ENCODE measurements at regions not wholly inside any gene's neighbourhood (a gene's known extent, or its start where the extent isn't known, plus 50 kb on each side); places are given as distances from the start of the nearest gene placed in this dataset.
"Not testable (repeated sequence)": the region's sequence is repeated elsewhere in the genome, so short reads cannot be mapped to it uniquely, and the experiment has no call there.

- DNase-seq (ENCODE audit: low read depth) = no peak
Observed at GRCh38 chr2:17133052-17133671, 385.1 kb downstream of the RAD51AP2 start.

- DNase-seq (ENCODE audit: low read depth) = not testable (repeated sequence)
Observed at GRCh38 chr2:17130627-17131026, 387.6 kb downstream of the RAD51AP2 start.

DNA sequence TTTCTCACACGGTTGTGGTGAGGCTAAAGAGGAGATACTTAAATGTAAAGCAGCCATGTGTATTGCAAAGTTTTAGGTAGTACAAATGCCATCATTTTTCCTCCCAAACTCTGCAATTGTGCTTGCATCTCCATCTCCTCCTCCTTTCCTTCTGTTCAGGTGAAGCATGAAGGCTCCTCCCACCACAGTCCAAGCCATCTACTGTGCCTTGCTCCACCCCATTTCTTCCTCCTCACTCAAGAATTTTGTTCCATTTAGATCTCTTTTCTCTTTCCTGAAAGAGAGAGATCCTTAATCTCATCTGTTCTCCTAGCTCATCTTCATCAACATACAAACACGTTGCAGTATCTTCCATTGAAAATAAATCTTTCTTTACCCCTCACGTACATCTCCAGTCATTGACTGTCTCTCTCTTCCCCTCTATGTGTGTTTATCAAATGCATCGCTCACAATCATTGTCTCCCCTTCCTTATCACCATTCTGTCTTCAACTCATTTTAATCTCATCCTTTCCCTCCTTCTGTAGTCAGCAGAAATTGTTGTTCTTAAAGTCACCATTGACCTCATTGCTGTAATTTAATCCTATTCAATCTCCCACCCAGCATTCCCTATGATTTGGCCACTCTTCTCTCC lies 392.1 kb downstream of the RAD51AP2 start:
- DNase-seq (ENCODE audit: low read depth) = no peak

DNA sequence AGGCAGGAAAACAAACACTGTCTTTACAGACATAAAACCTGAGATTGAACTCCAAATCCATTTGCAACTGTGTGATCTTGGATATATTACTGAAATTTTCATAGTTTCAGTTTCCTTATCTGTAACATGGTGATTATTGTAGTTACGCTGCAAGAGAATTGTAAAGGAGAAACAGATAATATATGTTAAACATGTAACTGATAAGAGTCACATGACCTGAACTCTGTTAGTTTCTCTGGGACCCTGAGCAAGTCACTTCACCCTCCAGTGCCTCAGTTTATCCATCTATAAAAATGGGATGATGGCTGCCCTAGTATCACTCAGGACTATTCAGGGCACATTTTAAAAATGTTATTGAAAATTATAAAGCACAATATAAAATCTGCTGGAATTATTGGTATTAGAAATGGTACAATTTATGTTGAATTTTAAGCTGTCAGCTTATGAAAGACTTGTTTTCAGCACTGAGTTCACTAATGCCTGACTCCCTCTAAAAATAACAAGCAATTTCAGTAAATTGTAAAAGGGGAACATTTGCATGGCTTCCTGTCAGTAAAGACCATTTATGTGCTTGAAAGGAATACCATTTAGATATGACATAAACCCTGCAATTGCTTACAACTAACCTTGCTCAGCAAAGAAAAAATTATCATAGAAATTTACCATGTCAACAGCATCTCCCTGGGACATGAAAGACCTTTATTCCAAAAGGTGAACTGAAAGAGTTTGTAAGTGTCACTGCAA lies 393.5 kb downstream of the RAD51AP2 start:
- DNase-seq (ENCODE audit: low read depth) = no peak

DNA sequence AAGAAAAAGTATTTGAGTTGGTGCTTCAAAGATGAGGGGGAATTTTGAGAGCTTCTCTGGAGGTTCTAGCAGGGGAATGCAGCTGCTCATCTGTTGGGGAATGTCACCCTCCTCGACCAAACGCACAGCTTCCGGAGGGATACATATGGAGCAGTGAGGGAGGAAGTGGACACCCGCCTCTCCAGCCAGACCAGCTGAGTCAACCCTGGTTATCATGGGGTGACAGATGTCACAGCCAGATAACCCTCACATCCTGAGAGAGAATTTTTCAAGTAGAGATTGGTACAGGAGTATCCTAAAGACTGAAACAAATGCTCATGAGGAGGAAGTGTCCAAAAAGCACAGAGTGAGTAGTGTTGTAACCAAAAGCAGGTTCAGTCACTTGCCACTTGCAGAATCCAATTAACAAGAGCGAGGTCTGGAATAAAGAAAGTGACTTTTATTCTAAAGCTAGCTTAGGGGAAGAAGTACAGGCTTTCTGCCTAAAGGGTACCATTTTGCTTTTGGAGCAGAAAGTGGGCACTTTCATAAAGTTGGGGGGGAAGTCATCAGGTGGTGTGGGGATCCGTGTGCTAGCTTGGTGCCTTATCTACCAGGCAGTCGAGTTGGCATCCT lies 395.2 kb downstream of the RAD51AP2 start:
- DNase-seq (ENCODE audit: low read depth) = no peak

DNA sequence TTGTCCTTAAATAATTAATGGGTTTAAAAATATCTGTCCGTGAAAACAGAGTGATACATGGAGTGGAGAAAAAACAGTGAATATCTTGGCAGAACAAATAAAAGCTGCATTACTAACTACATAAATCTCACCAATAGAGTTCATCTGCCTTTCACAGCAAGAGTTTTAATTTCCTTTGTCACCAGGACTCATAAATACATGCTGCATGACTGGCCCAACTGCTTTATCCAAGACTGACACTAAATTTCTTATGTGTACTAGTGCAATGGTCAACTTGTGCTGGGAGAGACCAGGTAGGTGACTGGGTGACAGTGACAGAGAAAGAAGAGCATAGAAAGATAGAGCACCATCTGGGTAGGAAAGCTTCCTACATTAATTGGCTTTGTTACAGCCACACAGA lies 402.8 kb downstream of the RAD51AP2 start:
- DNase-seq (ENCODE audit: low read depth) = no peak

DNA sequence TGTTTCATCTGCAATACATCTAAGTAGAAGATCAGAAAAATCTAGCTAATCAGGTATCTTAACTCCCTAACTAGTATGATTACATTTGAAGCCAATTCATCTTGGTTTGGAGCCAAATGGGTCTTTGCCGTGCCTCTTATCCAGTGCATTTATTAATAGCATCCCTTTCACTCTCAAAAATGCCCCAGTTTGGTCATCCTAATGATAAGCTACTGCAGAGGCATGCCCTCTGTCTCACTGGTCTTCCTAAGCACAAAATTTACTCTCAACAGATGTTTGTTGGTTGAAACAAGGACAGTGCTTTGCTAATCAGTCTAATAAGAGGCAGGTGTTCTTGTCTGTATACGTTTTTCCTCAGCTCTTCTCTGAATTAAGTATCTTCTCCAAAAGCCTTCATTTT lies 403.2 kb downstream of the RAD51AP2 start:
- DNase-seq (ENCODE audit: low read depth) = no peak

- DNase-seq (ENCODE audit: low read depth) = no peak
Observed at GRCh38 chr2:17107871-17108270, 410.4 kb downstream of the RAD51AP2 start.

DNA sequence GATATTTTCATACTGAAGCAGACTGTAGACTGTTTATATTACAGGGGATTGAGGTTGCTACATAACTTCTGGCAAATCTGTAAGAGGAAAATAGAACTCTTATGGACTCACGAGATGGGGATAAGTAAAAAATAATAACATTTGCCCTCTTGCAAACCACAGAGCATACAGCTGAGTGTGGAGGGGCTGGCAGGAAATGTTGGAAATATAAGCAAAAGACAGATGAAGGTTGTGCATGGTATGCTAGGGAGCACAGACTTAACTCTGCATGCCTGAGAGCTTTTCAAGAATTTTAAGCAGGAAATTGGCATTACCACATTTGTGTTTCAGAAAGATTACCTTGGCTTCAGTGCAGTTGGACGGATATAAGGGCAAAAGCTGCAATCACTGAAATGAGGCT lies 411.1 kb downstream of the RAD51AP2 start:
- no peak for DNase-seq (ENCODE audit: low read depth)

DNA sequence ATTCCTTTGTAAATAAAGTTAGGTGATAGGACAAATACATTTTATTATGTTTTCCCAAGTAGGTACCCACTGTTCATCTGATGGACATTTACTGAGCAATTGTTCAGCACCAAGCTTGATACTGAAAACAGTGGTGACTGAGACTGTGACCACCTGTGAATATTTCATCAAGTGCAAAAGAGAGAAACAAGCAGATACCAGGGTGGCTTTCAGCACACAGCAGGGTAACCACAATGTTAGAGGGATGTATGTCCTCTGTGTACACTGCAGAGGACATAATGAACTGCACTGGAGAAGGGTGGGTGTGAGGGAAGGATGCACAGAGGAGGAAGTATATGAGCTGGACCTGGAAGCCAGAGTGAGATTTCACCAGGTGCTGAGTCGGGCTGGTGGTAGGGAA lies 411.8 kb downstream of the RAD51AP2 start:
- no peak for DNase-seq (ENCODE audit: low read depth)

- no peak for DNase-seq (ENCODE audit: low read depth)
Observed at GRCh38 chr2:17104454-17104853, 413.8 kb downstream of the RAD51AP2 start.

DNA sequence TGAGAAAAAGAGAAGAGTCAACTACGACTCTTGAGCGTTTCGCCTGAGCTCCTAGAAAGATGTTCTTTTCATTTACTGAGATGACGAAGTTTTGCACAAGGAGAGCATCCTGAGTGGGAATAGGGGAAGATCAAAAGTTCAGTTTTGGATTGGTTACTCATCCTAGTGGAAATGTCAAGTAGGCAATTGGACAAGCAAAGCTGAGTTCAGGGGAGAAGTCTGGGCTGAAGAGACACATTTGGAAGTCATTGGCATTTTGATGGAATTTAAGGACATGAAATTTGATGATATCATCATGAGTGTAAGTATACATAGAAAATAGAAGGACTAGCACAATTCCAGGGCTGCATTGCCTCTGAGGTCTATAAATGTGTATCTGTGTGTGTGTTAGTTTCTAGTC lies 416.6 kb downstream of the RAD51AP2 start:
- DNase-seq (ENCODE audit: low read depth) = no peak

DNA sequence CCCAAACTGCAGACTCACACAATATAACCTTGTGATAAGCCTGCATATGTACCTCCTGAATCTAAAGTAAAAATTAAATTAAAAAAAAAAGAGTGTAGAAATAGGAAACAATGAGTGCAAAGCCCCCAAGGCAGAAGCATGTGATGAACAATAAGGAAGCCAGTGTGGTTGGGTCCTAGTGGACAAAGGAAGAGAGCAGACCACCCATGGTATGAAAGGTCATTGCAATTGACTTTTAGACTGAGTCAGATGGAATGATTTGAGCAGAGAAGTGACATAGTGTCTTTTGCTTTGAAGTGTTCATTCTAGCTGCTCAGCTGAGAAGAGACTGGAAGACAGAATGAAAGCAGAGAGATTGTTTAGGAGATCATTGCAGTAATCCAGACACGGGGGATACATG lies 417.1 kb downstream of the RAD51AP2 start:
- no peak for DNase-seq (ENCODE audit: low read depth)

DNA sequence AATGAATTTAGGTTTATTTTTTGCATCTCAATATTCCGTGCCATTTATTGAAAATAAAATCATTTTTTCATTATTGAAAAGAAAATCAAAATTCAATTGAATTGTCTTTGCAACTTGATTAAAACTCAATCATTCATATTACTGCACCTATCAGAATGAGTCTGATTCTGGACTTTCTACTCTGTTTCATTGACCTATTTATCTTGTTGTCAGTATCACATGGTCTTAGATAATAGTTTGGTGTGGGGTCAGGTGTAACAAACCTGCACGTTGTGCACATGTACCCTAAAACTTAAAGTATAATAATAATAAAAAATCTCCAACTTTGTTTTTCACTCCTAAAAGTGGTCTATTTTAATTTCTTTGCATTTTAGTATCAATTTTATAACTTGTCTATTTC lies 422.9 kb downstream of the RAD51AP2 start:
- DNase-seq (ENCODE audit: low read depth) = no peak

GRCh38 chr2:17093712-17094111 lies 424.5 kb downstream of the RAD51AP2 start:
- DNase-seq (ENCODE audit: low read depth) = no peak

DNA sequence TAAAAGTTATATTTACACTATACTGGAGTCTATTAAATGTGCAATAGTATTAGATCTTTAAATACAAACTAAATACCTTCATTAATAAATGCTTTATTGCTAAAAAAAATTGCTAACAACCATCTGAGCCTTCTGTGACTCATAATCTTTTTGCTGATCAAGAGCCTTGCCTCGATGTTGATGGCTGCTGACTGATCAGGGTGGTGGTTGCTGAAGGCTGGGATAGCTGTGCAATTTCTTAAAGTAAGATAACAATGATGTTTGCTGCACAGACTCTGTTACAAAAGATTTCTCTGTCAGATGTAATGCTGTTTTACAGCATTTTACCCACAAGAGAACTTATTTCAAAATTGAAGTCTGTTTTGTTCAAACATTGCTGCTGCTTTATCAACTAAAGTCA lies 421.4 kb upstream of the CYRIA start:
- no peak for DNase-seq (ENCODE audit: low read depth)

GRCh38 chr2:17085546-17086202 lies 420.0 kb upstream of the CYRIA start:
- DNase-seq (ENCODE audit: low read depth) = no peak

DNA sequence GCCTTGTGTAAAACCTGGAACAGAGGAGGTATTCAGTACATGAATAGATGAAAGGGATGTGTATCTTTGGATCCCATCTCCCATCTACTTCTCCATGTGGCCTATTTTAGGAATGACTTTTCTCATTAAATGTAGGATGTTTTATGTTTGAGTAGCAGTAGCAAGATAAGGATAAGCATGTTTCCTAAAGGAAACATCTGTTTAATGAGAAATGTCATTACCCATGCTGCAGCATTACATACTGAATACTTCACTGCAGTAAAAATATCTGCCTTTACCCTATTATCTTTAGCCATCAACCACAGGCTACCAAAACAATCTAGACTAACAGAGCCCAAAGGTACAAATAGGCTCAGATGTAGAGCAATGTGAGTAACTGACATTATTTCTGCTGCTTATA lies 419.2 kb upstream of the CYRIA start:
- DNase-seq (ENCODE audit: low read depth) = no peak

DNA sequence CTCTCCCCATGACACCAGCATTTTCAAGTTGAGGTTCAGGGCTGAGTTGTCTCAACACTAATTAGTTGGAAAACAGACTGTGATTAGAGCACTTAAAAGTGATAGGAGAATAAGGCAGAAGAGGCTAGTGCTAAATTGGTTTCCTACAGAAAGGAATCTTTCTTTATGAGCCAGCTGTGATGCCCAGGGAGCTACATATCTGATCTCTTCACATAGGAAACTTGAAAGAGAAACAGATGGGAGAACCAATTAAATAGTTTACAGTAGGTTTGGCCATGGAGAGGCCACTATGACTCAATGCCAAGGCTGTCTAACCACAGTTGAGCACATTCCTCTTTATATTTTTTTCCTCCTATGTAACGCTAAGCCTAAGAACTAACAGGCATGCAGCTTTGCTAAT lies 418.3 kb upstream of the CYRIA start:
- no peak for DNase-seq (ENCODE audit: low read depth)

GRCh38 chr2:17079262-17079661 lies 413.6 kb upstream of the CYRIA start:
- no peak for DNase-seq (ENCODE audit: low read depth)

DNA sequence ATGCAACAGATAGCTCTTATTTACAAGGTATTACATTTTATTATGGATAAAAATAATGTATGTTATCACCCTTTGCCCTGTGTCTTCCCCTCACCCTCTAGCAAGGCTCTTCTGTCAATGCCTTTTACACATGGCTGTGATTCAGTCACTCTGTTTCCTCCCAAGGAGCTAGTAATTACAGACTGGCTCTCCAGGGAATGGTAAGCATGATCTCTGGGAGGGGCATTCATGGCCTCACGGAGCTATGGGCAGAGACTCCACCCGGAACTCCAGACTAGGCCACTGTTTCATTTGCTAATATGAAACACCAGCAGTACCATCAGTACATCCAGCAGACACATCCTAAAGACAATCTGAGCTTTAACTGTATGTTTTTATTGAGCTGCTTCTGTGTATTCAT lies 410.9 kb upstream of the CYRIA start:
- DNase-seq (ENCODE audit: low read depth) = no peak

DNA sequence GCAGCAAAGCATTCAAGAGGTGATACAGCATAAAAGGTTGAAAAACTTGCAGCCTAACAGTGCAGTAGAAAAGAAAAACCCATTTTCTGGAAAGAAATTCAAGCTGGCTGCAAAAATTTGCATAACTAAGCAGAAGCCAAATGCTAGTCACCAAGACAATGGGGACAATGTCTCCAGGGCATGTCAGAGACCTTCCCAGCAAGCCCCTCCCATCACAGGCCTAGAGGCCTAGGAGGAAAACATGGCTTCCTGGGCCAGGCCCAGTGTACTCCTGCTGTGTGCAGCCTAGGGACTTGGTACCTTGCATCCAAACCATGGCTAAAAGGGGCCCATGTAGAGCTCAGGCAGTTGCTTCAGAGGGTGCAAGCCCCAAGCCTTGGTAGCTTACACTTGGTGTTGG lies 405.1 kb upstream of the CYRIA start:
- no peak for DNase-seq (ENCODE audit: low read depth)

DNA sequence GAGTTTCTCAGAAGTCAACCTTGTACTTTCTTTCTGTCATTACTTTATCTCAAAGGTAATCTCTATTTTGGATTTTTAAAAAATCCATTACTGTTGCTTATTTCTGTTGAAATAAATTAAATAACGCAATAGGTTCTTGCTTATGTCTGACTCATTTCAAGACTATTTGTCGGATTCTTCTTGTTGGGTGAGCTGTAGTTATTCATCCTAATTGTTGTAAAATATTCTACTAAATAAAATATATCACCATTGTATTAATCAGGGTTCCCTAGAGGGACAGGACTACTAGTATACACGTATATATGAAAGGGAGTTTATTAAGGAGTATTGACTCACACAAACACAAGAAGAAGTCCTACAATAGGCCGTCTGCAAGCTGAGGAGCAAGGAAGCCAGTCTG lies 403.9 kb upstream of the CYRIA start:
- no peak for DNase-seq (ENCODE audit: low read depth)
